DMS79 treated with DMSO at 0.1 percent for 48 hours (cell line): ENCODE measurements at regions not wholly inside any gene's neighbourhood (a gene's known extent, or its start where the extent isn't known, plus 50 kb on each side); places are given as distances from the start of the nearest gene placed in this dataset.
"Not testable (repeated sequence)": the region's sequence is repeated elsewhere in the genome, so short reads cannot be mapped to it uniquely, and the experiment has no call there.

Experiments used
- DNase-seq: peaks from one replicate; lab custom pipeline; 2025; lab: John Stamatoyannopoulos, UW

DNA sequence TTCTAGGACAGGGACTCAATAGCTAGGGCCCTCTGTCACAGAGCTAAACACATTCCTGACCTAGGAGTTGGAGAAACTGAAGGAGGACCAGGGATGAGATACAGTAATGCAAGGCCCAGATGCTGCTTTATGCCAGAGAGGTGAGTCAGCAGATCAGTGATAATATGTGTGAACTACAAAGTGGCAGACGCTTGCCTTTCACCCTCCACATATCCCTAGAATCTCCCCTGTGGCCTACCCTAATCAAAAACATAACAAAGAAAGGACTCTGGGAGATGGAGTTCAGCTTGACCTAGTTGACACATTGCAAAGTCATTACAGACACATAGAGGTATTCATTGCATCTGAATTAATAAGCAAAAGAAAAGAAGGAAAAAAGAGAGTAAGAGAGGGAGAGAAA, 417.6 kb upstream of the DYNLRB2 start:
- DNase-seq = no peak

GRCh38 chr16:80122115-80122514, 418.7 kb upstream of the DYNLRB2 start:
- DNase-seq = no peak

DNA sequence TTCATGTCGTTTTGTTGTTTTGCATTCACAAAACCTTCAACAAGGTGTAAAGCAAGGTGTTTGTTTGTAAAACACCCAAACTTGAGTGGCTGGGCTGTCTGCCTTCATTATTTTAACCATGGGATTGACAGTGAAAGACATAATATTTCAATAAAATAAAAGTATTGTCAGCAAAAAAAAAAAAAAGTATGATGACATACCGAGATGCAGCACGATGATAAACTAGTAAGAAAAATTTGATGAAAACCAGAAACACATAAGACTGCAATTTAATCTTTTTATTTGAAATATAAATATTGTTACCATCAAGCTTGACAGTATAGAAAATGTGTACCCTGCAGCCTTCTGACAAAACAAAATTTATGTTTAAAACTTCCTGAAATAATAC, 419.3 kb upstream of the DYNLRB2 start:
- no peak for DNase-seq

- DNase-seq = no peak
Observed at GRCh38 chr16:80120899-80121521, 419.8 kb upstream of the DYNLRB2 start.

DNA sequence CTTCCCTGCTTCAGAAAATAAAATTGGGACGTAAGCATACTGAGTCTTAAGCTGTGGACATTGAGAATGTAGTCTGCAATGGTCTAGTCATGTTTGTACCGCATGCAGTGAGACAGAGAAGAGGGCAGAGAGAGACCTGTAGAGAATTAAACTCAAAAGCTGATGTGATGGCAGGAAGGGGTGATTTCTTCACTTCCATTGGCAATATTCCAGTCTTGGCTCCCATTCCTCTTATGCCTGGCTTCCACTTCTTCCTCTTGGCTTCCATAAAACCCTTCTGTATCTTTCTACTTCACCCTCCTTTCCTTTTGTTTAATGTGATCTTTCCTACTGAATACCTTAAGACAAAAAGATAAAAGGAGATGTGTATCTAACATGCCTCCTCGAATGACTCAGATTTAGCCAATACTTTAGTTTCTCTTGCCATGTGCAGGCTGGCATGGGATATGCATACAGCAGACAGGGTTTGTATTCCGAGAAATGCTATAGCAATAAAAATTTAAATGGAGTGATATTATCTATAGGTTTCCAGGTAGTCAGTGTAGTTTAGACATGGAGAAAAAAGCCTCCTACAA, 423.1 kb upstream of the DYNLRB2 start:
- no peak for DNase-seq

DNA sequence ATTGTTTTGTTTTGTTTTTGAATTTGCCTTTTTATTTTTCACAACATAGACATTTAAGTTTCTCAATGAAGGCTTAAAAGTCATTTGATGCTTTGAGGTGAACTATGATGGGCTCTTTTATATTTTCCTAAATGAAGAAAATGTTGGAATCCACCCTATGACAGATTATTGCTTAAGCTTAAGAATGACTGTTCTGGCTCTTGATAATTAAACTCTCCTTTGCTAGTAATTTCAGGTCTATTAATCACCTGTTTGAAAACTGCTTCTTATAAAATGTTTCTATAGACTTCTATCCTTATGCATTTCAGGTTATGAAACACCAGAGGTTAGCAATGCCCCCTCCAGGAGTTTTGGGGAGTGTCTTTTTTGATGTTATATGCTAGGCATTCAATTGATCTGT, 424.1 kb upstream of the DYNLRB2 start:
- DNase-seq = no peak

GRCh38 chr16:80114699-80115098, 426.1 kb upstream of the DYNLRB2 start:
- no peak for DNase-seq

- no peak for DNase-seq
Observed at GRCh38 chr16:80113873-80114574, 426.8 kb upstream of the DYNLRB2 start.

DNA sequence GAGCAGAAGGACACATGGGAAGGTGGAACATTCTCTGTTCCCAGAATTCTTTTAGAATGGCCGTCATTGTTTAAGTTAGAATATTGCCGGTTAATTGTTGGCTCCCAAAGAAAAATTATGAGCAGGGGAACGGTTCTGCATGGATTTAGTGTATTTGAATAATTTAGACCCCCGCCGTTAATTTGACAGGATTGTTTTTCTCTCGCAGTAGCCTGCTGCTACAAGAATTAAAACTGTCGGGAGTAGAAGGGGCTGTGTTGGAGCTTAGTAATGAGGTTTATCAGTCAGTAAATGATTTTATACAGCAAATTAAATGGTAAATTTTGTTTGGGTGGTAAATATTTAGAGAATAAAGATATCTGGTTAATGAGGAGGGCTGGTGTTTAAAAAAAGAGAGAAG, 431.2 kb upstream of the DYNLRB2 start:
- DNase-seq = no peak

GRCh38 chr16:80107900-80108299, 432.9 kb upstream of the DYNLRB2 start:
- DNase-seq = no peak

GRCh38 chr16:80105751-80106150, 435.0 kb upstream of the DYNLRB2 start:
- no peak for DNase-seq

GRCh38 chr16:80105160-80105559, 435.6 kb upstream of the DYNLRB2 start:
- DNase-seq = no peak

DNA sequence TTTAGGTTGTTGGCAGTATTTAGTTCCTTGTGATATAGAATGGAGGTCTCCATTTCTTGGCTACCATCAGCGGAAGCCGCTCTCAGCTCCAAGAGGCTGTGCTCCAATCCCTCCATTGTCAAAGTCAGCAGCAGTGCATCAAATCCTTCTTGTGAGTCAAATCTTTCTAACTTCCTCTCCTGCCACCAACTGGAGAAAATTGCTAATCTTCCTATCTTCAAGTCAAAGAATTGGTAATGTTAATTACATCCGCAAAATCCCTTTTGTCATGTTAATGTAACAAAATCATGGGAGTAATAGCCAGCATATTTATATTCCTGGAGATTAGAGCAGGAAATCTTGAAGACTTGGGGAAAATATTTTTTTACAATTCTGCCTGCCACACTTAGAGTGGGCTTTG, 436.4 kb upstream of the DYNLRB2 start:
- DNase-seq = no peak

GRCh38 chr16:80103463-80103862, 437.3 kb upstream of the DYNLRB2 start:
- DNase-seq = no peak

DNA sequence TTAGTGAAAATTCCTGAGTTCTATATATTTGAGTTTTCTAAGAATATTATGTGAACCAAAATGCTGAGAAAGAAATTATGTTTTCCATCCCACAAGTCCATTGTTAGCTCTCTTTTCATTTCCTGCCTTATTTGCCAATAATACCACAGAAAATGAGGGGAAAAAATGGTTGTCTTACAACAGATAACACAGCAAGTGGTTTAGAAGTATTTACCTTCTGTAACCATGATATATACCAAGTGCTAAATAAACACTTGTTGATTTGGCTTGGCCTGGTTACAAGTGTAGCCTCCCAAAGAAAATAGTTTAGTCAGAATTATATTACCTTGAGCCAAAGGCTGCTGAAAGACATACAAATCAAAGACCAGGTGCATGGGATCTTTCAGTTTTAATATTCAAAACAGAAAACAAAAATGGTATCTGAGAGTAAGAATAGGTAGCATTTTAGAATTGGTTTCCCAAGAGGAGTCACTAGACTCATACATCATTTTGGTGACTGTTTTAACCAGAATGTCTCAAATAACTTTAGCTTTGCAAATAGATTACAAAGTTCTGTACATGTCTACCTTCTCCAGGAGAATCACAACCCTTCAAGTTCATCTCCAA, 439.8 kb upstream of the DYNLRB2 start:
- DNase-seq = peak; percentile 15

GRCh38 chr16:80100186-80100585, 440.6 kb upstream of the DYNLRB2 start:
- no peak for DNase-seq

- no peak for DNase-seq
Observed at GRCh38 chr16:80097098-80097497, 443.7 kb upstream of the DYNLRB2 start.

DNA sequence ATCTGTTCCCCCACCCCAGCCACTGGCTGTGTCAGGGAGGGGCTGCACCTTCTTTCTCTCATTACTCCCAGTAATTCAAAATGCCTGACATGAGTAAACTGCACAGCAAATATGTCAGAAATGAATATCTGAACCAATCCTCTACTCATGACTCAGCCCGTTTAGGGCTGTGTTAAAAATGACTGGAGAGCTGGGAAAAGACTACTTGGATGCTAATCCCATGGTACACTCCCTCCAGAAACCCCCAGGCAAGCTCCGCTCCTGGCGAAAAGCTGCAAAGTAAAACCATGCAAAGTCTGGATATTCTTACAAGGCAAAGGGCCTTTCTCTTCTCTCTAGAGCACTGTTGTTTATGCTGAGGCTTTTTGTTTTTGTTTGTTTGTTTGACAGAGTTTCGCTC, 448.1 kb upstream of the DYNLRB2 start:
- no peak for DNase-seq

DNA sequence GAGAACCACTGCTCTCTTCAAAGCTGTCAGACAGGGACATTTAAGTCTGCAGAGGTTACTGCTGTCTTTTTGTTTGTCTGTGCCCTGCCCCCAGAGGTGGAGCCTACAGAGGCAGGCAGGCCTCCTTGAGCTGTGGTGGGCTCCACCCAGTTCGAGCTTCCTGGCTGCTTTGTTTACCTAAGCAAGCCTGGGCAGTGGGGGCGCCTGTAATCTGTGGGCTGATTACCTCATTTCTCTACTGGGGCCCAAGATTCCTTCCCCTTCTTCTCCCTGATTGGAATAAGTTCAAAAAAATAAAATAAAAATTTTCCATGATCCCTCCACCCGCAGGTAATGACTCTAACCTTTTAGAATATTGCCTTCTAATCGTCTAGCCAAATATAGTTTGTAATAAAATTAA, 449.3 kb upstream of the DYNLRB2 start:
- not testable (repeated sequence) for DNase-seq

DNA sequence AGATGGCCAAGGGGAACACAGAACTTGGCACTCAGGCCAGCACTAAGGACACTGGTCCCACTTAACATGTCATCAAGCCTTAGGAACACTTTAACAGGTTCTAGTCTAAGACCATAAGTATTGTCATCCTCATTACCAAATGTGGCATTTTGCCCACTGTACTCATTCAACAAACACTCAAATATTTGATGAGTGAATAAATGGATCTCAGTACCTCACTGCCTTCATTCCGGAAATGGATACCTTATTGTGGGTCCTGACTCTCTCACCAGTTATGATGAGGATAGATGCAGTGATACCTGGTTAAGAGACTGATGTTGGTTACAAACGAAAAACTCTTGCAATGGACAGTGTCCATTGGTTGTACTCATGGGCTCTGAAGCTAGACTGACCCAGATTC, 455.2 kb upstream of the DYNLRB2 start:
- DNase-seq = no peak

- DNase-seq = peak; percentile 6
Observed at GRCh38 chr16:80084614-80085013, 456.2 kb upstream of the DYNLRB2 start.

- no peak for DNase-seq
Observed at GRCh38 chr16:80084163-80084562, 456.6 kb upstream of the DYNLRB2 start.

DNA sequence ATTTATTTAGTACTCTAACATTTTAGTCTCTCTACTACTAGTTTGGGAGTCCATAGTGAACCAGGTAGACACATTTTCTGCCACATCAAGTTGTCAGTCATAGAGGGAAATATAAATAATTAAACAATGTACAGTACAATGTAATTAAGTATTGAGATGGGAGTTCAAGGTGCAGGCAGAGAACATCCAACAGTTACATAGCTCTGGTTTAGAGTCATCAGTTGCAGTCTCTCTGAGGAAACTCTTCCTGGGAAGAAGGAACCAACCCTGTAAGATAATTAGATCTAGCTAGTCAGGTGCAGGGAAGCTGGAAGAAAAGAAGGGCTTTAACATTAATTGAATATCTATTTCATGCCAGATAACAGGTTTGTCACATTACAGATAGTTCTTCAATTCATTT, 457.9 kb upstream of the DYNLRB2 start:
- no peak for DNase-seq
